Upper lobe of right lung (tissue), 1 donor: ENCODE measurements at regions not wholly inside any gene's neighbourhood (a gene's known extent, or its start where the extent isn't known, plus 50 kb on each side); places are given as distances from the start of the nearest gene placed in this dataset.

Experiments used
- ATAC-seq: fragments of 200-7000 bp; cut with Tn5 transposase; one replicate; pipeline ENCODE4 v1.9.1; 2020; ENCODE audit warnings: mild to moderate bottlenecking, moderate library complexity
- DNase-seq: peaks from one replicate; pipeline ENCODE4 v3.0.0-alpha.2; 2020
- H3K27ac ChIP-seq: fragments of 200-600 bp; one replicate; pipeline ENCODE4 v1.8.0; 2022
- H3K27me3 ChIP-seq: fragments of 200-600 bp; one replicate; pipeline ENCODE4 v1.8.0; 2022; ENCODE audit warnings: mild to moderate bottlenecking
- H3K36me3 ChIP-seq: fragments of 200-600 bp; one replicate; pipeline ENCODE4 v1.8.0; 2022
- H3K4me1 ChIP-seq: fragments of 200-600 bp; one replicate; pipeline ENCODE4 v1.8.0; 2022
- H3K4me3 ChIP-seq: fragments of 200-600 bp; one replicate; pipeline ENCODE4 v1.8.0; 2022; ENCODE audit warnings: mild to moderate bottlenecking
- H3K9me3 ChIP-seq: fragments of 200-600 bp; one replicate; pipeline ENCODE4 v1.8.0; 2022
- intact Hi-C: fragments of 100-400 bp; cut with DNase I; formaldehyde crosslinking; loops from one replicate; pipeline ENCODE4 v1.11.0; 2022
- TF ChIP-seq, protein P1 (sequence below): fragments of 200-600 bp; IDR thresholded peaks from one replicate; pipeline ENCODE4 v1.8.0; 2022; ENCODE audit warnings: antibody characterized with exemption
- donor health status: DM: no; HTN: yes; CAD: no; lungs with severe emphysema.

DNA sequence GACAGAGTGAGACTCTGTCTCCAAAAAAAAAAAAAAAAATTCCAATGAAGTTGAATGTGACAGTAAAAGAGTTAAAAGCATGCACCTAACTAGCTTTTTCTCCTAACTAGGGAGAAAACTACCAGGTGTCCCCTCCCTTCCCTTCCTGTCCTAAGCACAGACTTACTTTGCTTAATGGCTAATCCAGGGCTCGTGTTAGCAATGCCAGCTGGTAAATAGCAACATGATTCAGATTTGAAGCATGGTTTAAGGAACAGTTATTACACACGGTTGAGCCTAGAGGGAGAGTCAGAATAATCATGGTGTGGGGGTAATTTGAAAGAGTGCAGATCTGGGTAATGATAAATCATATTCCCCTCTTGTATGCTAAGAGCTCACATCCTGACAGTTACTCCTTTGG is 338.3 kb downstream of the STIM2 start:
- intact Hi-C loops: no loop called here
- TF ChIP-seq, protein P1, sequence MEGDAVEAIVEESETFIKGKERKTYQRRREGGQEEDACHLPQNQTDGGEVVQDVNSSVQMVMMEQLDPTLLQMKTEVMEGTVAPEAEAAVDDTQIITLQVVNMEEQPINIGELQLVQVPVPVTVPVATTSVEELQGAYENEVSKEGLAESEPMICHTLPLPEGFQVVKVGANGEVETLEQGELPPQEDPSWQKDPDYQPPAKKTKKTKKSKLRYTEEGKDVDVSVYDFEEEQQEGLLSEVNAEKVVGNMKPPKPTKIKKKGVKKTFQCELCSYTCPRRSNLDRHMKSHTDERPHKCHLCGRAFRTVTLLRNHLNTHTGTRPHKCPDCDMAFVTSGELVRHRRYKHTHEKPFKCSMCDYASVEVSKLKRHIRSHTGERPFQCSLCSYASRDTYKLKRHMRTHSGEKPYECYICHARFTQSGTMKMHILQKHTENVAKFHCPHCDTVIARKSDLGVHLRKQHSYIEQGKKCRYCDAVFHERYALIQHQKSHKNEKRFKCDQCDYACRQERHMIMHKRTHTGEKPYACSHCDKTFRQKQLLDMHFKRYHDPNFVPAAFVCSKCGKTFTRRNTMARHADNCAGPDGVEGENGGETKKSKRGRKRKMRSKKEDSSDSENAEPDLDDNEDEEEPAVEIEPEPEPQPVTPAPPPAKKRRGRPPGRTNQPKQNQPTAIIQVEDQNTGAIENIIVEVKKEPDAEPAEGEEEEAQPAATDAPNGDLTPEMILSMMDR: no peak
- ATAC-seq (no peak), DNase-seq (no peak)
- H3K4me1 ChIP-seq: no peaks in the 10 kb centered on the region
- H3K4me3 ChIP-seq: no peak overlapping the region
- no peak overlapping the region for H3K27ac ChIP-seq
- H3K27me3 ChIP-seq: no peaks in the 10 kb centered on the region
- H3K36me3 ChIP-seq: no peaks in the 10 kb centered on the region
- no peaks in the 10 kb centered on the region for H3K9me3 ChIP-seq

DNA sequence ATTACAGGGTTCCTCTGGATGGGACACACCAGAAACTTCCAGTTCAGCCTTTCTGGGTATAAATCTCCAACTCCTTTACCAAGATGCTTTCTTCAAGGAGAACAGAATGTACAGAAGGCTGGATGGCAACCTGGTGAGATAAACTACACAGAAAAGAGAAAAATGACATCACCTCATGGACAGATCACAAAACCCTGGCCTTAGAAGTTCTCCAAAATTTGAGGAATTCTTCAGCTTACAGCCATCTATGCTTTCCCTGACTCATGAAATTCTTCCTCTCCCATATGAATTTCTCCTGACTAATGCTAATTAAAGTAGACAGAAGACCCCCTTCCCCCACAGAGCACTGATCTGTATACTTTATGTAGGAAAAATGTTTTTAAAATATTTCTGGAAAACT is 345.4 kb downstream of the STIM2 start:
- Histone ChIP-seq H3K9me3 (no peaks in the 10 kb centered on the region), H3K27ac (no peak overlapping the region), H3K4me3 (no peak overlapping the region), H3K4me1 (no peaks in the 10 kb centered on the region), H3K36me3 (no peaks in the 10 kb centered on the region), H3K27me3 (no peaks in the 10 kb centered on the region)
- ATAC-seq: no peak
- TF ChIP-seq, protein P1: no peak
- no peak for DNase-seq
- intact Hi-C loops: no loop called here

DNA sequence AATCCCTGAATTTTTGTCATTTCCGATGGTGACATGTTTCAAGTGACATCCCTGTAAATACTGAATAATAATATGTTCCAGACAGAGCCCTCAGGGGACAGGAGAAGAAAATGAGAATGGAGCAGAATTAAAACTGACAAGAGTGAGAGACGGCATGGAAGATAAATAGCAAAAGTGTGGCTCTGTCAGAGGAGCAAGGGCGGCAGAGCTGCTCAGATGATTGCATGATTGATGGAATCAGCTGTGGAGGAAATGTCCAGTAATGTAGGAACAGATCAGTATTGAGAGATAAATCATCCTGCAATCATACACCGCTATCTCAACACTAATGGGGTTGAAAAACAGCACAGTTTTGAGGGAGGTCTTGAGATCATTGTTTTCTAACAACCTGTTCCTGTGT is 350.3 kb downstream of the STIM2 start:
- Histone ChIP-seq H3K4me1 (no peaks in the 10 kb centered on the region), H3K27ac (no peak overlapping the region), H3K27me3 (no peaks in the 10 kb centered on the region), H3K4me3 (no peak overlapping the region), H3K36me3 (no peaks in the 10 kb centered on the region), H3K9me3 (no peaks in the 10 kb centered on the region)
- TF ChIP-seq, protein P1: no peak
- DNase-seq (no peak), ATAC-seq (no peak)
- intact Hi-C loops: no loop called here

DNA sequence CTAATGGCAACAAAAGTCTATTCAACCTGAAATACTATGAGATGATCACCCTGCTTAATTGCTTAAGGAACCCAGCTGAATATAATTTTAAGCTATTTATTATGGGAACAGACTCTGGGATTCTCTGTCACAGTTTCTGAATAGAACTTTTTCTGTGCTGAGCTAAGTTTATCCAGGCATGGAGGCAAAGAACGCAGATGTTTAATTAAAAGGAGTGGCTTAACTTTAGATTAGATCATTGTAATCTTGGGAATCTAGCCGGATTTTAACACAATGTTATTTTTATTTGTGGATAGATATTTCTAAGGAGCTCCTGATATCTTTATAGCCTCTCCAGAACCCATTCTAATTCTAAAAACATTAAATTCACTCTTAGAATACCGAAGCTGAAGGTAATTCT is 353.4 kb downstream of the STIM2 start:
- TF ChIP-seq, protein P1: no peak
- Histone ChIP-seq H3K4me1 (no peaks in the 10 kb centered on the region), H3K27me3 (no peaks in the 10 kb centered on the region), H3K27ac (no peak overlapping the region), H3K36me3 (no peaks in the 10 kb centered on the region), H3K9me3 (no peaks in the 10 kb centered on the region), H3K4me3 (no peak overlapping the region)
- no peak for ATAC-seq
- no peak for DNase-seq
- intact Hi-C loops: no loop called here

DNA sequence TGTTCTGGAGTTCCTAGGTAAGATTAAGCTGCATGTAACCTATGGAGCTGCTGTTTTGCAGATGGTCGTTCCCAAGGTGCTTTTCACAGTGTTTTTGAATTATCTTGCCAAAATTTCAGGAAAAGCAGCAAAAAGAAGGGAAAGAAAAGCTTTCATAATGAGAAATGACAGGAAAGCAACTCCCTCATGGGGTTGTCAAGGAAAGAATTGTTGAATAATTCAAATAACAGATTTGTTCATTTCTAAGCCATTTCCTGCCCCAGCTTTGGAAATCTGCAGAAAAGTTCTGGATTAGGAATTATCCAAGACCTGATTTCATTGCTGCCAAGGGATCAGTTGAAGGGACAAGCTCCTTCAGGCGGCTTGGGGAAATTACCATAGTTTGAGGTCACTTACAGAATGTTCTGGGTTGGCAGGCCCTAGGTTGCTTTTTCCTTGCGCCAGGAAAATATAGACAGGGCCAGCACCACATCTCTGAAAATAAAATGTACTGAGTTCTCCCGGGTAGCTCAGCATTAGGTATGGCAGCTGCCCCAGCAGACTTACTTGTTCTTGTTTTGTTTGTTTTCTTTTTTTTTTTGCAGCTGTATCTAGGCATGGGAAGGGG is 354.7 kb downstream of the STIM2 start:
- ATAC-seq: no peak
- no peaks in the 10 kb centered on the region for H3K9me3 ChIP-seq
- H3K4me1 ChIP-seq: no peaks in the 10 kb centered on the region
- intact Hi-C loops: no loop called here
- TF ChIP-seq, protein P1: no peak
- H3K27me3 ChIP-seq: no peaks in the 10 kb centered on the region
- H3K36me3 ChIP-seq: no peaks in the 10 kb centered on the region
- H3K27ac ChIP-seq: no peak overlapping the region
- H3K4me3 ChIP-seq: no peak overlapping the region
- DNase-seq: no peak

DNA sequence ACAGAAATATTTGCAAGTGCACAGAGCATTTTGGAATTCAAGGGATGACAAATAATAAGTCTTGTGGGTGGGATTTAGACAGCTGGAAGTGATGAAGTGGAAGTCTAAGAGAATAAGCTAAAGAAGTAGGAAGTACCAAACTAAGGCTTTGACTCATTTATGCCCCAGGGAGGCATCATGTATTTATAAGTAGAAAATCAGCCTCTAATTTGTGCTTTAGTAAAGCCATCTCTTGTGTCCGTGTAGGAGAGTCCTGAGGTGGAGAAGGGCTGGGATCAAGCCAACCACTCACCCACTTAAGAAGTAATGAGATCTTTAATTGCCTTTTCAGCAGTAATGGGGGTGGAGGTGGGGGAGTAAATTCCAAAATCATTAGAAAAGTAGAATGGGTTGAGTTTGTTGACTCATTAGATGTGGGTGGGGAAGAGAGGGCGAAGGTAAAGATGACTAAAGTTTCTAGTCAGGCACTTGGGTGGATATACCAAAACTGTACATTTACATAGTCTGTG is 356.7 kb downstream of the STIM2 start:
- Histone ChIP-seq H3K36me3 (no peaks in the 10 kb centered on the region), H3K27ac (no peak overlapping the region), H3K9me3 (no peaks in the 10 kb centered on the region), H3K4me3 (no peak overlapping the region), H3K4me1 (no peaks in the 10 kb centered on the region), H3K27me3 (no peaks in the 10 kb centered on the region)
- intact Hi-C loops: no loop called here
- TF ChIP-seq, protein P1: no peak
- ATAC-seq (no peak), DNase-seq (no peak)
